ENCODE measurements at regions not wholly inside any gene's neighbourhood (a gene's known extent, or its start where the extent isn't known, plus 50 kb on each side); places are given as distances from the start of the nearest gene placed in this dataset.
A peak's percentile ranks its signal among the peaks of the same experiment; 100 is the strongest.

GRCh38 chr6:90701146-90701781, 114.4 kb upstream of the MAP3K7 start:
- SMC1A ChIA-PET (ENCODE audit: uncharacterized antibody, unreplicated experiment) = interaction anchor here (1.0 kb wide), 1 partner anchor 13 kb away, joined by 4 read pairs; no protein-coding TSS in a partner anchor
- CTCF ChIA-PET = no interaction called here
- no peak for DNase-seq (ENCODE audit: low read depth, low spot score)
- BruUV-seq (replicated peaks) = no TSS peak
- H3K4me2 ChIP-seq (ENCODE audit: control insufficient read depth, insufficient read depth) = no peak overlapping the region
- no peaks in the 10 kb centered on the region for H4K20me1 ChIP-seq (ENCODE audit: control insufficient read depth, insufficient read depth)
- in situ Hi-C loops (cut with MboI) = no loop called here
- FAIRE-seq = no peak
- H3K79me2 ChIP-seq (ENCODE audit: control insufficient read depth, insufficient read depth, low read length) = no peaks in the 10 kb centered on the region
- RAD21 ChIA-PET (ENCODE audit: unreplicated experiment) = no interaction called here
- TF ChIP-seq CHD2 (IDR thresholded peaks at IDR 0.05; ENCODE audit: borderline replicate concordance, low read depth, low read length) = no peak
- TF ChIP-seq SPI1 (IDR thresholded peaks at IDR 0.05; ENCODE audit: borderline replicate concordance, insufficient read depth, low read depth, low read length) = peak; percentile 89
- TF ChIP-seq CTCF (IDR thresholded peaks at IDR 0.05 in 2 of 3, conservative IDR thresholded peaks at IDR 0.05 in 1 of 3; ENCODE audit: control insufficient read depth in 2 of 3, extremely low read depth in 1 of 3, insufficient read depth in 1 of 3, low read depth in 3 of 3, low read length in 3 of 3) = 0 out of 6 replicates have a peak, but pooled peaks of 2 of the 3 experiments have one; percentile 4 to 6
- TF ChIP-seq IKZF2 (IDR thresholded peaks at IDR 0.05) = 0 out of 4 replicates have a peak, but pooled peaks of 1 of the 2 experiments have one; percentile 9
- TF ChIP-seq IRF4 (IDR thresholded peaks at IDR 0.05; ENCODE audit: low read depth, low read length) = peak; percentile 55; the same call in 1 of the 2 replicates
- TF ChIP-seq YBX1 (IDR thresholded peaks at IDR 0.05) = no peak
- no peak overlapping the region for H2AFZ ChIP-seq (ENCODE audit: control insufficient read depth, low read depth, low read length)
- no peak overlapping the region for H3K27ac ChIP-seq (ENCODE audit: control insufficient read depth, insufficient read depth)
- H3K4me1 ChIP-seq (ENCODE audit: control insufficient read depth, insufficient read depth, low read length) = no peaks in the 10 kb centered on the region; the same call in 1 of the 2 replicates
- H3K4me3 ChIP-seq = no peak overlapping the region
- H3K9ac ChIP-seq (ENCODE audit: control insufficient read depth, insufficient read depth, low read length) = no peak overlapping the region
- intact Hi-C loops (cut with micrococcal nuclease; ENCODE audit: unreplicated experiment) = no loop called here
- ATAC-seq = peak; percentile 84
- POLR2A ChIA-PET = no interaction called here
- no peaks in the 10 kb centered on the region; a peak in 1 of 4 replicates for H3K27me3 ChIP-seq (replicated peaks in 1 of 2; ENCODE audit: control insufficient read depth in 2 of 2, insufficient read depth in 2 of 2, low read length in 1 of 2)
- H3K36me3 ChIP-seq (ENCODE audit: control insufficient read depth in 2 of 2, insufficient read depth in 2 of 2, low read length in 1 of 2) = no peaks in the 10 kb centered on the region
- H3K9me3 ChIP-seq (replicated peaks; ENCODE audit: control insufficient read depth, insufficient read depth, low read length) = no peaks in the 10 kb centered on the region
- 5% methylated on average over 7 of the region's 7 CpGs for WGBS (ENCODE audit: insufficient coverage, insufficient replicate concordance, low lambda C conversion rate, missing lambda C conversion rate)

Measured in GM12878 (cell line).